ENCODE measurements at regions not wholly inside any gene's neighbourhood (a gene's known extent, or its start where the extent isn't known, plus 50 kb on each side); places are given as distances from the start of the nearest gene placed in this dataset.
"Not testable (repeated sequence)": the region's sequence is repeated elsewhere in the genome, so short reads cannot be mapped to it uniquely, and the experiment has no call there.

DNA sequence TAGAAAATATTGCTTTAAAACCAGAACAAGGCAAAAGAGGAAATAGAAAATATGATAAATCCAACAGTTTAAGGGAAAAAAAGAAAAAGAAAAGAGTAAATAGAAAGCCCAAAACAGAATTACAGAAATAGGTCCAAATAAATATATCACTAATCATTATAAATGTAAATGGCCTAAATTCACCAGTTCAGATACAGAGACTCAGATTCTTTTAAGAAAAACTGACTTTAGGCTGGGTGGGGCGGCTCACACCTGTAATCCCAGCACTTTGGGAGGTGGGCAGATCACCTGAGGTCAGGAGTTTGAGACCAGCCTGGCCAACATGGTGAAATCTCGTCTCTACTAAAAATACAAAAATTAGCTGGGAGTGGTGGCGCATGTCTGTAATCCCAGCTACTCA lies 79.7 kb upstream of the RASGRP1 start:
- H3K36me3 ChIP-seq (replicated peaks in 1 of 2; ENCODE audit: control insufficient read depth in 1 of 2, insufficient read depth in 2 of 2, low read length in 2 of 2); H3K4me1 ChIP-seq (ENCODE audit: insufficient read depth, low read length); H3K4me2 ChIP-seq (ENCODE audit: low read depth, low read length); H3K9ac ChIP-seq (ENCODE audit: insufficient read depth, low read depth, low read length); H4K20me1 ChIP-seq (ENCODE audit: insufficient read depth, low read length); POLR2A ChIA-PET; H2AFZ ChIP-seq (ENCODE audit: low read length); intact Hi-C loops (cut with micrococcal nuclease; ENCODE audit: unreplicated experiment); H3K4me3 ChIP-seq (replicated peaks in 1 of 3; ENCODE audit: insufficient read depth in 1 of 3, low read depth in 2 of 3, low read length in 3 of 3); CTCF ChIA-PET (ENCODE audit: low intra/inter-chr PET ratio, low total read pairs); BruUV-seq (replicated peaks); ATAC-seq; in situ Hi-C loops (cut with HindIII; ENCODE audit: extremely low pct_ligation_motif_present, low pct_unique_long_range_greater_than_20kb); H3K79me2 ChIP-seq (ENCODE audit: insufficient read depth, low read length); H3K27ac ChIP-seq (ENCODE audit: extremely low read length, insufficient read depth, low read length); FAIRE-seq; H3K27me3 ChIP-seq (ENCODE audit: control insufficient read depth in 1 of 2, insufficient read depth in 2 of 2, low read length in 2 of 2); DNase-seq (ENCODE audit: low spot score); H3K9me3 ChIP-seq (ENCODE audit: low read length): not testable (repeated sequence)
- WGBS (ENCODE audit: low lambda C conversion rate) = 34% methylated on average over 3 of the region's 3 CpGs

DNA sequence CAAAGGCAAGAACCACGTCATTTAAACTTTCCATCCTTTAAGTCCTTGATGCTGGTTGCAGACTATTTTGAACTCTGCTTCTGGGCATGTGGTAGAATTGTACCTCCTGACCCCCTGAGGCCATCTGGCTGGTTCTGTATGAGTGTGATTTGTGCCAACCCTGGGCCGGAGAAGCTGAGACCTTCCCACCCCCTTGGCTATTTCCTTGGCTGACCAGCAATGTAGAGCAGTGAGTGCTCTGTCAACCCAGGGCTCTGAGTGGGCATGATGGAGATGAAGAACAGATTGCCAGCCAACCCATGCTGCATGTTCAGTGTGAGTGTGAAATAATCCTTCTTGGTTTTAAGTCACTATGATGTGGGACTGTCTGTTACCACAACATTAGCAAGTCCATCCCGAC lies 82.1 kb upstream of the RASGRP1 start:
- in situ Hi-C loops (cut with HindIII; ENCODE audit: extremely low pct_ligation_motif_present, low pct_unique_long_range_greater_than_20kb) = no loop called here
- FAIRE-seq = no peak
- intact Hi-C loops (cut with micrococcal nuclease; ENCODE audit: unreplicated experiment) = no loop called here
- Histone ChIP-seq H3K27ac (ENCODE audit: extremely low read length, insufficient read depth, low read length) (no peak overlapping the region), H3K27me3 (ENCODE audit: control insufficient read depth in 1 of 2, insufficient read depth in 2 of 2, low read length in 2 of 2) (no peaks in the 10 kb centered on the region; a peak in 1 of 5 replicates), H3K79me2 (ENCODE audit: insufficient read depth, low read length) (no peaks in the 10 kb centered on the region), H3K9me3 (ENCODE audit: low read length) (no peaks in the 10 kb centered on the region), H2AFZ (ENCODE audit: low read length) (no peak overlapping the region), H3K4me2 (ENCODE audit: low read depth, low read length) (no peak overlapping the region), H3K36me3 (replicated peaks in 1 of 2; ENCODE audit: control insufficient read depth in 1 of 2, insufficient read depth in 2 of 2, low read length in 2 of 2) (no peaks in the 10 kb centered on the region), H3K4me3 (replicated peaks in 1 of 3; ENCODE audit: insufficient read depth in 1 of 3, low read depth in 2 of 3, low read length in 3 of 3) (no peak overlapping the region), H3K9ac (ENCODE audit: insufficient read depth, low read depth, low read length) (no peak overlapping the region), H4K20me1 (ENCODE audit: insufficient read depth, low read length) (no peaks in the 10 kb centered on the region), H3K4me1 (ENCODE audit: insufficient read depth, low read length) (no peaks in the 10 kb centered on the region)
- DNase-seq (ENCODE audit: low spot score) = no peak
- ATAC-seq = no peak
- no TSS peak for BruUV-seq (replicated peaks)
- ChIA-PET CTCF (ENCODE audit: low intra/inter-chr PET ratio, low total read pairs) (no interaction called here), POLR2A (no interaction called here)
- 11% methylated on average over 3 of the region's 3 CpGs for WGBS (ENCODE audit: low lambda C conversion rate)
- TF ChIP-seq SP4 (CRISPR knock-in tag; IDR thresholded peaks at IDR 0.05) = no peak
- TF ChIP-seq ZNF737 (CRISPR knock-in tag; IDR thresholded peaks at IDR 0.05; ENCODE audit: borderline replicate concordance) = no peak
- TF ChIP-seq ZNF816 (CRISPR knock-in tag; IDR thresholded peaks at IDR 0.05; ENCODE audit: borderline replicate concordance) = no peak
- TF ChIP-seq REST (IDR thresholded peaks at IDR 0.05; ENCODE audit: borderline replicate concordance in 1 of 2, low read depth in 1 of 2, low read length in 2 of 2) = no peak
- no peak for TF ChIP-seq ATF1 (CRISPR knock-in tag; IDR thresholded peaks at IDR 0.05)
- no peak for TF ChIP-seq CBX1 (IDR thresholded peaks at IDR 0.05; ENCODE audit: low read depth)
- no peak for TF ChIP-seq PITX1 (CRISPR knock-in tag; IDR thresholded peaks at IDR 0.05)
- no peak for TF ChIP-seq CREB1 (IDR thresholded peaks at IDR 0.05)
- TF ChIP-seq CREB1 (CRISPR knock-in tag; IDR thresholded peaks at IDR 0.05) = no peak
- TF ChIP-seq ZNF616 (CRISPR knock-in tag; IDR thresholded peaks at IDR 0.05; ENCODE audit: low read depth) = no peak
- TF ChIP-seq ZNF777 (CRISPR knock-in tag; IDR thresholded peaks at IDR 0.05) = no peak
- no peak for TF ChIP-seq TRAFD1 (CRISPR knock-in tag; IDR thresholded peaks at IDR 0.05; ENCODE audit: borderline replicate concordance)
- no peak for TF ChIP-seq ZFP1 (CRISPR knock-in tag; IDR thresholded peaks at IDR 0.05)
